GM23248 (cell line): ENCODE measurements at regions not wholly inside any gene's neighbourhood (a gene's known extent, or its start where the extent isn't known, plus 50 kb on each side); places are given as distances from the start of the nearest gene placed in this dataset.

Experiments used
- EZH2 ChIP-seq: fragments of 200-600 bp; sonication (generic); IDR thresholded peaks from 2 replicates; pipeline ENCODE4 v1.6.1; 2018; ENCODE audit warnings: antibody characterized with exemption, mild to moderate bottlenecking; ENCODE audit not compliant: insufficient read depth, poor library complexity, severe bottlenecking
- EZH2phosphoT487 ChIP-seq: fragments of 200-600 bp; sonication (generic); IDR thresholded peaks from 2 replicates; pipeline ENCODE4 v1.6.1; 2018; ENCODE audit warnings: antibody characterized with exemption, moderate library complexity, mild to moderate bottlenecking, low read depth; ENCODE audit not compliant: insufficient read depth

GRCh38 chr5:10902145-10902544 is 141.1 kb upstream of the DAP start:
- no peak for TF ChIP-seq EZH2phosphoT487
- no peak for TF ChIP-seq EZH2
